ENCODE measurements at regions not wholly inside any gene's neighbourhood (a gene's known extent, or its start where the extent isn't known, plus 50 kb on each side); places are given as distances from the start of the nearest gene placed in this dataset.
A peak's percentile ranks its signal among the peaks of the same experiment; 100 is the strongest.

GRCh38 chr6:140486450-140487361 is 1112.3 kb upstream of the CITED2 start (continued):
- TF ChIP-seq, protein P1, sequence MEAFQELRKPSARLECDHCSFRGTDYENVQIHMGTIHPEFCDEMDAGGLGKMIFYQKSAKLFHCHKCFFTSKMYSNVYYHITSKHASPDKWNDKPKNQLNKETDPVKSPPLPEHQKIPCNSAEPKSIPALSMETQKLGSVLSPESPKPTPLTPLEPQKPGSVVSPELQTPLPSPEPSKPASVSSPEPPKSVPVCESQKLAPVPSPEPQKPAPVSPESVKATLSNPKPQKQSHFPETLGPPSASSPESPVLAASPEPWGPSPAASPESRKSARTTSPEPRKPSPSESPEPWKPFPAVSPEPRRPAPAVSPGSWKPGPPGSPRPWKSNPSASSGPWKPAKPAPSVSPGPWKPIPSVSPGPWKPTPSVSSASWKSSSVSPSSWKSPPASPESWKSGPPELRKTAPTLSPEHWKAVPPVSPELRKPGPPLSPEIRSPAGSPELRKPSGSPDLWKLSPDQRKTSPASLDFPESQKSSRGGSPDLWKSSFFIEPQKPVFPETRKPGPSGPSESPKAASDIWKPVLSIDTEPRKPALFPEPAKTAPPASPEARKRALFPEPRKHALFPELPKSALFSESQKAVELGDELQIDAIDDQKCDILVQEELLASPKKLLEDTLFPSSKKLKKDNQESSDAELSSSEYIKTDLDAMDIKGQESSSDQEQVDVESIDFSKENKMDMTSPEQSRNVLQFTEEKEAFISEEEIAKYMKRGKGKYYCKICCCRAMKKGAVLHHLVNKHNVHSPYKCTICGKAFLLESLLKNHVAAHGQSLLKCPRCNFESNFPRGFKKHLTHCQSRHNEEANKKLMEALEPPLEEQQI (IDR thresholded peaks at IDR 0.05): 0 out of 2 replicates have a peak, but pooled peaks have one; percentile 24

DNA sequence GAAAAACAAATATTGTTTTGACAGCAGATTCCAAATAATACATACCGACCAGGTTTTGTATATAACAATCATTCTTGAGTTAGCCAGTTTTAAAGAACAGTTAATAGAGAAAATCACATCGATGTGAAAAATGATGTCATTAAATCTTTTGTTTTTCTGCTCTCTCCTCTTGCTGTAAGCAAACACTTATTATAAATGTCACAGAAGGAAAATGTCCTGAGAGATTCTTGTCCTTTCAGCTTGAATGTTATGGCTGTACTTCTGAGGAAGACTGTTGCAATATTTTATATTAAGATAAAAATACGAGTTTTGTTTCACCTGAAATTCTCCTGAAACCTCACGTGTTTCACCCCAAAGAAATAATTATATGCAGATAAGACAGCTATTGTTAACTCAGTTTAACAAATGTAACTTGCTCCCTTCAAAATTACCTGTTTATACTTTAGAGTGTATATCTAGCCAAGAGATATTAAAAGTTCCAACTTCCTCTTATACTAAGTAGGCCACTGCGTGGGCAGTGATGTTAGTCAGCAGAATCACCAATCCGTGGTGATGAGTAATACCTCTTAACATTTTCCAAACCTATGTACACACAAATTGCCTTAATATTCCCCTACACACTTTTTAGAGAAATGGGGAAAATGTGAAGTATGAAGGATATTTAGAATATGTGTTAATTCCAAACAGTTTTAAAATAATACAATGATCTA is 1111.4 kb upstream of the CITED2 start:
- Histone ChIP-seq H3K27ac (ENCODE audit: extremely low read depth, low read depth, low read length) (peak overlapping the region; percentile 54; the same call in 1 of the 3 replicates), H3K79me2 (ENCODE audit: control insufficient read depth, insufficient read depth, low read length) (no peaks in the 10 kb centered on the region), H3K27me3 (ENCODE audit: control insufficient read depth in 2 of 2, insufficient read depth in 2 of 2, low read length in 2 of 2) (no peaks in the 10 kb centered on the region), H3K9ac (ENCODE audit: insufficient read depth in 1 of 2, low read depth in 2 of 2, low read length in 2 of 2) (no peak overlapping the region), H3K9me1 (ENCODE audit: control insufficient read depth, insufficient read depth, low read length) (no peaks in the 10 kb centered on the region), H3K9me3 (replicated peaks; ENCODE audit: control insufficient read depth, insufficient read depth, low read depth, low read length) (no peaks in the 10 kb centered on the region; the same call in 1 of the 2 replicates), H4K20me1 (replicated peaks; ENCODE audit: control insufficient read depth, insufficient read depth, low read length) (no peaks in the 10 kb centered on the region), H3K4me1 (replicated peaks in 1 of 2; ENCODE audit: control insufficient read depth in 2 of 2, insufficient read depth in 2 of 2, low read length in 2 of 2) (peaks cover 0 to 5% of the 10 kb centered on the region in 2 experiments; a peak in 2 of 5 replicates), H3K4me2 (ENCODE audit: insufficient read depth, low read length) (no peak overlapping the region), H2AFZ (ENCODE audit: low read depth, low read length) (no peak overlapping the region), H3K4me3 (no peak overlapping the region), H3K36me3 (ENCODE audit: control insufficient read depth, insufficient read depth, low read length) (no peaks in the 10 kb centered on the region)
- ChIA-PET POLR2A (no interaction called here), CTCF (ENCODE audit: low intra/inter-chr PET ratio) (no interaction called here)
- WGBS (ENCODE audit: insufficient coverage, low coverage, missing lambda C conversion rate): 13% methylated on average over 6 of the region's 6 CpGs
- ATAC-seq: peak; percentile 78
- peak; percentile 11 for FAIRE-seq
- in situ Hi-C loops (cut with MboI): no loop called here
- peak in 2 of 4 experiments; percentile 26 to 57 for DNase-seq (ENCODE audit: extremely low read depth in 1 of 4, low spot score in 3 of 4)
- intact Hi-C loops (cut with micrococcal nuclease): no loop called here
- no TSS peak for BruUV-seq (replicated peaks)
- TF ChIP-seq ZBTB8A (IDR thresholded peaks at IDR 0.05; ENCODE audit: partially characterized antibody): no peak
- no peak for TF ChIP-seq ZNF140 (CRISPR knock-in tag; IDR thresholded peaks at IDR 0.05)
- TF ChIP-seq STAT6 (CRISPR knock-in tag; IDR thresholded peaks at IDR 0.05): no peak

All from K562 (cell line).